ENCODE measurements at regions not wholly inside any gene's neighbourhood (a gene's known extent, or its start where the extent isn't known, plus 50 kb on each side); places are given as distances from the start of the nearest gene placed in this dataset.

GRCh38 chr10:88077977-88078376 is 214.6 kb downstream of the PTEN start:
- H2BK12ac ChIP-seq (ENCODE audit: low read depth, low read length), result no peak overlapping the region
- no peak for FAIRE-seq
- POLR2A ChIA-PET (ENCODE audit: partially characterized antibody), result no interaction called here
- TF ChIP-seq POLR2AphosphoS5 (IDR thresholded peaks at IDR 0.05; ENCODE audit: low read depth, low read length) (no peak), TAF1 (IDR thresholded peaks at IDR 0.05; ENCODE audit: low read depth, low read length) (no peak), KDM4A (IDR thresholded peaks at IDR 0.05; ENCODE audit: low read depth, low read length, severe bottlenecking) (no peak), SAP30 (IDR thresholded peaks at IDR 0.05; ENCODE audit: insufficient read depth, insufficient replicate concordance, low read length) (no peak), RNF2 (IDR thresholded peaks at IDR 0.05; ENCODE audit: borderline replicate concordance, low read depth, low read length, missing control alignments, poor library complexity, severe bottlenecking) (no peak), USF2 (IDR thresholded peaks at IDR 0.05; ENCODE audit: low read length) (no peak), EGR1 (IDR thresholded peaks at IDR 0.05; ENCODE audit: borderline replicate concordance, low read depth, low read length) (no peak), JUND (IDR thresholded peaks at IDR 0.05; ENCODE audit: low read length) (no peak), CHD2 (IDR thresholded peaks at IDR 0.05; ENCODE audit: low read length) (no peak), CBX8 (IDR thresholded peaks at IDR 0.05; ENCODE audit: borderline replicate concordance, low read depth, low read length) (no peak), KDM1A (IDR thresholded peaks at IDR 0.05; ENCODE audit: borderline replicate concordance, low read length) (no peak), HDAC6 (IDR thresholded peaks at IDR 0.05; ENCODE audit: low read depth, low read length) (no peak), BCL11A (IDR thresholded peaks at IDR 0.05; ENCODE audit: low read depth in 2 of 2, low read length in 2 of 2) (no peak), SIX5 (IDR thresholded peaks at IDR 0.05; ENCODE audit: low read depth, low read length) (no peak), TEAD4 (IDR thresholded peaks at IDR 0.05; ENCODE audit: low read depth, low read length) (no peak)

More at GRCh38 chr10:88077977-88078376, 214.6 kb downstream of the PTEN start:
- H3K4me3 ChIP-seq (ENCODE audit: extremely low read depth in 1 of 4, insufficient read depth in 2 of 4, low read depth in 3 of 4, low read length in 4 of 4), result no peak overlapping the region
- no peak overlapping the region for H2AFZ ChIP-seq (ENCODE audit: low read length)
- no peaks in the 10 kb centered on the region for H3K23me2 ChIP-seq (ENCODE audit: low read depth, low read length)
- H3K36me3 ChIP-seq (ENCODE audit: control insufficient read depth in 2 of 4, insufficient read depth in 4 of 4, low read length in 3 of 4), result no peaks in the 10 kb centered on the region
- no peak overlapping the region for H3K4ac ChIP-seq (replicated peaks; ENCODE audit: insufficient read length, low read depth, low read length)
- H3K14ac ChIP-seq (ENCODE audit: insufficient read length), result no peak overlapping the region
- no peaks in the 10 kb centered on the region for H3K79me1 ChIP-seq (ENCODE audit: low read depth, low read length)
- 94% methylated on average over 4 of the region's 4 CpGs; no CpG with 5 or more reads in 1 of the 2 experiments for WGBS, 2 experiments (ENCODE audit: extremely low coverage in 1 of 2, insufficient coverage in 1 of 2, insufficient read length in 1 of 2, insufficient replicate concordance in 2 of 2, low coverage in 1 of 2, low lambda C conversion rate in 2 of 2, missing lambda C conversion rate in 1 of 2)
- no peaks in the 10 kb centered on the region for H3K79me2 ChIP-seq (ENCODE audit: control insufficient read depth in 1 of 2, insufficient read depth in 2 of 2, low read length in 2 of 2)
- H4K20me1 ChIP-seq (replicated peaks in 1 of 2; ENCODE audit: control insufficient read depth in 1 of 2, insufficient read depth in 2 of 2, low read length in 2 of 2), result no peaks in the 10 kb centered on the region
- H3K9ac ChIP-seq (replicated peaks in 1 of 4; ENCODE audit: extremely low read depth in 1 of 4, low read depth in 3 of 4, low read length in 3 of 4), result no peak overlapping the region
- no peak overlapping the region for H4K5ac ChIP-seq (ENCODE audit: insufficient read length, low read depth, low read length)
- no peak overlapping the region for H4K91ac ChIP-seq (replicated peaks; ENCODE audit: insufficient read length, low read length)
- no peak overlapping the region for H3K23ac ChIP-seq (ENCODE audit: insufficient read length)
- no peak overlapping the region for H3K4me2 ChIP-seq (ENCODE audit: insufficient read depth in 1 of 2, low read depth in 2 of 2, low read length in 2 of 2)
- H2BK20ac ChIP-seq (ENCODE audit: low read length), result no peak overlapping the region
- H4K8ac ChIP-seq (ENCODE audit: extremely low read depth, insufficient read depth, low read length), result no peak overlapping the region
- no peak overlapping the region for H2BK15ac ChIP-seq (ENCODE audit: low read length)
- H2BK5ac ChIP-seq (ENCODE audit: low read depth, low read length), result no peak overlapping the region
- no peak for DNase-seq (ENCODE audit: low read depth in 1 of 2, low spot score in 2 of 2)
- H2AK5ac ChIP-seq (ENCODE audit: low read depth, low read length), result no peak overlapping the region
- H3K9me3 ChIP-seq (ENCODE audit: insufficient read depth in 2 of 2, low read depth in 1 of 2, low read length in 1 of 2), result no peaks in the 10 kb centered on the region
- H3K18ac ChIP-seq (ENCODE audit: extremely low read depth, low read length), result no peak overlapping the region
- no peak overlapping the region for H3K56ac ChIP-seq (replicated peaks; ENCODE audit: insufficient read length, low read depth, low read length)
- peaks cover 0 to 3% (median 0%) of the 10 kb centered on the region in 4 experiments; a peak in 1 of 7 replicates for H3K4me1 ChIP-seq (replicated peaks in 1 of 4; ENCODE audit: control insufficient read depth in 3 of 4, insufficient read depth in 4 of 4, low read length in 3 of 4)
- CTCF ChIA-PET (ENCODE audit: partially characterized antibody), result no interaction called here
- no peak overlapping the region for H3K27ac ChIP-seq (ENCODE audit: low read depth, low read length)
- H3K27me3 ChIP-seq (replicated peaks in 1 of 4; ENCODE audit: control insufficient read depth in 3 of 4, extremely low read depth in 1 of 4, insufficient read depth in 3 of 4, low read length in 3 of 4), result no peaks in the 10 kb centered on the region
- H2BK120ac ChIP-seq (replicated peaks; ENCODE audit: low read depth, low read length), result no peak overlapping the region

Data from H1 (cell line).